DND-41 (cell line): ENCODE measurements at regions not wholly inside any gene's neighbourhood (a gene's known extent, or its start where the extent isn't known, plus 50 kb on each side); places are given as distances from the start of the nearest gene placed in this dataset.

Source experiments
- EZH2 ChIP-seq: IDR thresholded peaks from 3 replicates; pipeline ENCODE4 v1.6.1; 2012; ENCODE audit warnings: borderline replicate concordance, low read depth, mild to moderate bottlenecking, moderate library complexity, low read length, inconsistent platforms; ENCODE audit not compliant: severe bottlenecking
- TF ChIP-seq, protein P1 (sequence below): IDR thresholded peaks from 2 replicates; pipeline ENCODE4 v1.5.1; 2012; ENCODE audit warnings: borderline replicate concordance, low read length, moderate library complexity, mild to moderate bottlenecking; ENCODE audit not compliant: poor library complexity, severe bottlenecking; ENCODE audit errors: extremely low read depth

DNA sequence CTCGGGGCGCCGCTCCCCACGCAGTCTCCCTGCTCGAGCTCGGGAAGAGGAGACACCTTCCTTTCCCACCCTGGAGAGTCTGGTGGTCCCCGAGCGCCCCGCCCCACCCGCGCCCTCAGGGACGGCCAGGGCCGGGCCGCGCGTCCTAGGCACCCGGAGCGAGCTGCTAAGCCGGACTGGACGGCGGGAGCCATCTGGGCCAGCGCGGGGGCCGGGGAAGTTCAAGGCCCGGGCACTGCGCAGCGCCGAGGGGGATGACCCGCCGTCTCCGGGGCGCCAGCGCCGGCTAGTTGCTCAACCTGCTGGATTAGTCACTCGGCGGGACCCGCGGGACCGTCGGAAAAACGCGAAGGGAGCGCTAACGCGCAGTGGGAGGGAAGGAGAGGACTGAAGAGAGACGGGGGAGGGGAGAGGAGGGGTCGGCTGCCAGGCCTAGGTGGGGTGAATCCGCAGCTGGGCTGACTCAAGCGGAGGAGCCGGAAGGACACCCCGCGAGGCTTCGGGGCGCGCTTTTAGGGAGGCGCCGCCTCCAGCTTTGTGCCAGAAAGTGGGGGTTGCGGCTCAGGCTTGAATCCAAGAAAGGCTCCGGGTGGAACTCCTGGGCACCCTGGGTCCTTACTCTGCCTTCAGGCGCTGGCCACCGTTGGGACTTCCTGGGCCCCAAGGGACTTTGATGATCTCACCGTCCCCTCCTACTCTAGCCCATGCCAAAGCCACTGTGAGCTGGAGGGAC is 75.7 kb upstream of the FOXP4 start:
- TF ChIP-seq, protein P1, sequence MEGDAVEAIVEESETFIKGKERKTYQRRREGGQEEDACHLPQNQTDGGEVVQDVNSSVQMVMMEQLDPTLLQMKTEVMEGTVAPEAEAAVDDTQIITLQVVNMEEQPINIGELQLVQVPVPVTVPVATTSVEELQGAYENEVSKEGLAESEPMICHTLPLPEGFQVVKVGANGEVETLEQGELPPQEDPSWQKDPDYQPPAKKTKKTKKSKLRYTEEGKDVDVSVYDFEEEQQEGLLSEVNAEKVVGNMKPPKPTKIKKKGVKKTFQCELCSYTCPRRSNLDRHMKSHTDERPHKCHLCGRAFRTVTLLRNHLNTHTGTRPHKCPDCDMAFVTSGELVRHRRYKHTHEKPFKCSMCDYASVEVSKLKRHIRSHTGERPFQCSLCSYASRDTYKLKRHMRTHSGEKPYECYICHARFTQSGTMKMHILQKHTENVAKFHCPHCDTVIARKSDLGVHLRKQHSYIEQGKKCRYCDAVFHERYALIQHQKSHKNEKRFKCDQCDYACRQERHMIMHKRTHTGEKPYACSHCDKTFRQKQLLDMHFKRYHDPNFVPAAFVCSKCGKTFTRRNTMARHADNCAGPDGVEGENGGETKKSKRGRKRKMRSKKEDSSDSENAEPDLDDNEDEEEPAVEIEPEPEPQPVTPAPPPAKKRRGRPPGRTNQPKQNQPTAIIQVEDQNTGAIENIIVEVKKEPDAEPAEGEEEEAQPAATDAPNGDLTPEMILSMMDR = no peak
- TF ChIP-seq EZH2 = no peak
